Posterior vena cava (tissue), 2 donors: ENCODE measurements at regions not wholly inside any gene's neighbourhood (a gene's known extent, or its start where the extent isn't known, plus 50 kb on each side); places are given as distances from the start of the nearest gene placed in this dataset.
"Not testable (repeated sequence)": the region's sequence is repeated elsewhere in the genome, so short reads cannot be mapped to it uniquely, and the experiment has no call there.

Experiments
- DNase-seq: peaks from one replicate; pipeline ENCODE4 v3.0.0-alpha.2; 2020; ENCODE audit warnings: low spot score
- intact Hi-C, 2 donors: fragments of 100-400 bp; cut with DNase I; formaldehyde crosslinking; loops; one replicate each; pipeline versions ENCODE4 v1.14.1 to v1.14.2; 2022 to 2023
- donor health status: DM: yes; HTN: yes; CAD: no.
- donor health status: DM: yes; HTN: yes; CAD: no.

GRCh38 chr5:167832609-167833008 is 458.8 kb upstream of the WWC1 start:
- no peak for DNase-seq

GRCh38 chr5:167833456-167833855 is 458.0 kb upstream of the WWC1 start:
- DNase-seq, result no peak
- intact Hi-C loops, result loop anchor here in 1 of 2 donors (10.0 kb wide), 1 partner anchor 849 kb away; no protein-coding TSS in a partner anchor

More at GRCh38 chr5:167832609-167833008, 458.8 kb upstream of the WWC1 start:
- intact Hi-C loops, result loop anchor here in 1 of 2 donors (10.0 kb wide), 1 partner anchor 848 kb away; no protein-coding TSS in a partner anchor

- intact Hi-C loops, result loop anchor here in 1 of 2 donors (10.0 kb wide), 1 partner anchor 850 kb away; no protein-coding TSS in a partner anchor
These were observed 456.3 kb upstream of the WWC1 start for GRCh38 chr5:167835146-167835545.

GRCh38 chr5:167837127-167837526 is 454.3 kb upstream of the WWC1 start:
- intact Hi-C loops, result loop anchor here in 1 of 2 donors (10.0 kb wide), 1 partner anchor 852 kb away; no protein-coding TSS in a partner anchor

More at GRCh38 chr5:167835146-167835545, 456.3 kb upstream of the WWC1 start:
- no peak for DNase-seq

GRCh38 chr5:167839065-167839464 is 452.4 kb upstream of the WWC1 start:
- intact Hi-C loops, result loop anchor here in 1 of 2 donors (10.0 kb wide), 1 partner anchor 854 kb away; no protein-coding TSS in a partner anchor
- DNase-seq, result no peak

More at GRCh38 chr5:167837127-167837526, 454.3 kb upstream of the WWC1 start:
- no peak for DNase-seq

- DNase-seq, result no peak
- intact Hi-C loops, result no loop called here
These were observed 450.8 kb upstream of the WWC1 start for GRCh38 chr5:167840527-167841130.

- intact Hi-C loops, result no loop called here
- no peak for DNase-seq
These were observed 447.4 kb upstream of the WWC1 start for GRCh38 chr5:167843881-167844572.

- no peak for DNase-seq
- intact Hi-C loops, result no loop called here
These were observed 445.5 kb upstream of the WWC1 start for GRCh38 chr5:167845952-167846351.

GRCh38 chr5:167849874-167850273 is 441.6 kb upstream of the WWC1 start:
- no peak for DNase-seq
- intact Hi-C loops, result no loop called here

- DNase-seq, result no peak
- intact Hi-C loops, result no loop called here
These were observed 440.5 kb upstream of the WWC1 start for GRCh38 chr5:167850911-167851310.

- DNase-seq, result no peak
- intact Hi-C loops, result no loop called here
These were observed 440.0 kb upstream of the WWC1 start for GRCh38 chr5:167851416-167851815.

GRCh38 chr5:167852515-167852914 is 438.9 kb upstream of the WWC1 start:
- intact Hi-C loops, result no loop called here
- DNase-seq, result no peak

- intact Hi-C loops, result no loop called here
- DNase-seq, result no peak
These were observed 438.0 kb upstream of the WWC1 start for GRCh38 chr5:167853421-167853820.

GRCh38 chr5:167855818-167856217 is 435.6 kb upstream of the WWC1 start:
- intact Hi-C loops, result no loop called here
- DNase-seq, result no peak

- intact Hi-C loops, result no loop called here
- DNase-seq, result no peak
These were observed 434.1 kb upstream of the WWC1 start for GRCh38 chr5:167857321-167857720.

GRCh38 chr5:167858186-167858855 is 433.1 kb upstream of the WWC1 start:
- intact Hi-C loops, DNase-seq: not testable (repeated sequence)

- no peak for DNase-seq
- intact Hi-C loops, result no loop called here
These were observed 430.1 kb upstream of the WWC1 start for GRCh38 chr5:167861129-167861927.

- DNase-seq, result no peak
- intact Hi-C loops, result no loop called here
These were observed 429.5 kb upstream of the WWC1 start for GRCh38 chr5:167861928-167862426.

- no peak for DNase-seq
- intact Hi-C loops, result no loop called here
These were observed 427.6 kb upstream of the WWC1 start for GRCh38 chr5:167863883-167864282.
